HL-60 (cell line): ENCODE measurements at regions not wholly inside any gene's neighbourhood (a gene's known extent, or its start where the extent isn't known, plus 50 kb on each side); places are given as distances from the start of the nearest gene placed in this dataset.

Experiments used
- POLR2AphosphoS5 ChIP-seq: IDR thresholded peaks from 2 replicates; pipeline ENCODE4 v1.6.1; 2012; ENCODE audit warnings: low read depth
- SPI1 ChIP-seq: IDR thresholded peaks from 2 replicates; pipeline ENCODE4 v1.6.1; 2012; ENCODE audit warnings: low read depth, mild to moderate bottlenecking, borderline replicate concordance
- TF ChIP-seq, protein P1 (sequence below): IDR thresholded peaks from one replicate; pipeline ENCODE4 v1.5.1; 2011; ENCODE audit warnings: low read length, control low read depth, inconsistent platforms; ENCODE audit not compliant: insufficient read depth
- TF ChIP-seq, protein P2 (sequence below): IDR thresholded peaks from 2 replicates; pipeline ENCODE4 v1.6.1; 2012; ENCODE audit warnings: low read depth; ENCODE audit not compliant: insufficient replicate concordance

DNA sequence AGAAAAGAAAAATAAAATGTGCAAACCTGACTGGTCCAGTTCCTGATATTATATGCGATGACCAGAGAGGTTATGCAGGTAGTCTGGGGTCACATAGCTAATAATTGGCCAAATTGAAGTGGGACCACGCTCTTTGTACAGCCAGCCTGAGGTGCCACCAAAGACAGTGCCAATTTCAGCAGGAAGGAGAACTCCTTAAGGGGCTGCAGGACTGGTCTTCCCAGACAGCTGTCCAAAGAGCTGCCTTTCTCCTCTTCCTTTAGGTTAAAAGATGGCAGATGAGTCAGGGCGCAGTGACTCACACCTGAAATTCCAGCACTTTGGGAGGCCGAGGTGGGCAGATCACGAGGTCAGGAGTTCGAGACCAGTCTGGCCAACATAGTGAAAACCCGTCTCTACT is 95.5 kb downstream of the ACKR3 start:
- TF ChIP-seq, protein P1, sequence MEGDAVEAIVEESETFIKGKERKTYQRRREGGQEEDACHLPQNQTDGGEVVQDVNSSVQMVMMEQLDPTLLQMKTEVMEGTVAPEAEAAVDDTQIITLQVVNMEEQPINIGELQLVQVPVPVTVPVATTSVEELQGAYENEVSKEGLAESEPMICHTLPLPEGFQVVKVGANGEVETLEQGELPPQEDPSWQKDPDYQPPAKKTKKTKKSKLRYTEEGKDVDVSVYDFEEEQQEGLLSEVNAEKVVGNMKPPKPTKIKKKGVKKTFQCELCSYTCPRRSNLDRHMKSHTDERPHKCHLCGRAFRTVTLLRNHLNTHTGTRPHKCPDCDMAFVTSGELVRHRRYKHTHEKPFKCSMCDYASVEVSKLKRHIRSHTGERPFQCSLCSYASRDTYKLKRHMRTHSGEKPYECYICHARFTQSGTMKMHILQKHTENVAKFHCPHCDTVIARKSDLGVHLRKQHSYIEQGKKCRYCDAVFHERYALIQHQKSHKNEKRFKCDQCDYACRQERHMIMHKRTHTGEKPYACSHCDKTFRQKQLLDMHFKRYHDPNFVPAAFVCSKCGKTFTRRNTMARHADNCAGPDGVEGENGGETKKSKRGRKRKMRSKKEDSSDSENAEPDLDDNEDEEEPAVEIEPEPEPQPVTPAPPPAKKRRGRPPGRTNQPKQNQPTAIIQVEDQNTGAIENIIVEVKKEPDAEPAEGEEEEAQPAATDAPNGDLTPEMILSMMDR, result no peak
- TF ChIP-seq POLR2AphosphoS5, result no peak
- TF ChIP-seq, protein P2, sequence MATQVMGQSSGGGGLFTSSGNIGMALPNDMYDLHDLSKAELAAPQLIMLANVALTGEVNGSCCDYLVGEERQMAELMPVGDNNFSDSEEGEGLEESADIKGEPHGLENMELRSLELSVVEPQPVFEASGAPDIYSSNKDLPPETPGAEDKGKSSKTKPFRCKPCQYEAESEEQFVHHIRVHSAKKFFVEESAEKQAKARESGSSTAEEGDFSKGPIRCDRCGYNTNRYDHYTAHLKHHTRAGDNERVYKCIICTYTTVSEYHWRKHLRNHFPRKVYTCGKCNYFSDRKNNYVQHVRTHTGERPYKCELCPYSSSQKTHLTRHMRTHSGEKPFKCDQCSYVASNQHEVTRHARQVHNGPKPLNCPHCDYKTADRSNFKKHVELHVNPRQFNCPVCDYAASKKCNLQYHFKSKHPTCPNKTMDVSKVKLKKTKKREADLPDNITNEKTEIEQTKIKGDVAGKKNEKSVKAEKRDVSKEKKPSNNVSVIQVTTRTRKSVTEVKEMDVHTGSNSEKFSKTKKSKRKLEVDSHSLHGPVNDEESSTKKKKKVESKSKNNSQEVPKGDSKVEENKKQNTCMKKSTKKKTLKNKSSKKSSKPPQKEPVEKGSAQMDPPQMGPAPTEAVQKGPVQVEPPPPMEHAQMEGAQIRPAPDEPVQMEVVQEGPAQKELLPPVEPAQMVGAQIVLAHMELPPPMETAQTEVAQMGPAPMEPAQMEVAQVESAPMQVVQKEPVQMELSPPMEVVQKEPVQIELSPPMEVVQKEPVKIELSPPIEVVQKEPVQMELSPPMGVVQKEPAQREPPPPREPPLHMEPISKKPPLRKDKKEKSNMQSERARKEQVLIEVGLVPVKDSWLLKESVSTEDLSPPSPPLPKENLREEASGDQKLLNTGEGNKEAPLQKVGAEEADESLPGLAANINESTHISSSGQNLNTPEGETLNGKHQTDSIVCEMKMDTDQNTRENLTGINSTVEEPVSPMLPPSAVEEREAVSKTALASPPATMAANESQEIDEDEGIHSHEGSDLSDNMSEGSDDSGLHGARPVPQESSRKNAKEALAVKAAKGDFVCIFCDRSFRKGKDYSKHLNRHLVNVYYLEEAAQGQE, result no peak
- no peak for TF ChIP-seq SPI1
